WTC11 (cell line): ENCODE measurements at regions not wholly inside any gene's neighbourhood (a gene's known extent, or its start where the extent isn't known, plus 50 kb on each side); places are given as distances from the start of the nearest gene placed in this dataset.

Source experiments
- ATAC-seq: fragments of 200-7000 bp; cut with Tn5 transposase; 2 replicates; pipeline ENCODE4 v1.10.0; 2021; ENCODE audit warnings: mild to moderate bottlenecking, moderate library complexity
- CTCF ChIA-PET: fragments of 300-600 bp; sonication (Branson Sonifier 250); formaldehyde crosslinking; loops from one replicate; lab custom pipeline; 2021; ENCODE audit warnings: antibody characterized with exemption; lab: Charles Lee
- POLR2A ChIA-PET: fragments of 350-600 bp; sonication (Branson Sonifier 250); formaldehyde crosslinking; loops from one replicate; lab custom pipeline; 2021; ENCODE audit warnings: antibody characterized with exemption; lab: Charles Lee
- DNase-seq: peaks from one replicate; pipeline ENCODE4 v3.0.0; 2021; ENCODE audit warnings: low spot score
- H3K27ac Mint-ChIP-seq: 2 replicates; pipeline ENCODE4 v1.8.0; 2021; ENCODE audit warnings: mixed read lengths
- H3K27me3 Mint-ChIP-seq: 2 replicates; pipeline ENCODE4 v1.8.0; 2021; ENCODE audit warnings: low read depth, mild to moderate bottlenecking, moderate library complexity, mixed read lengths
- H3K36me3 Mint-ChIP-seq: 2 replicates; pipeline ENCODE4 v1.8.0; 2021; ENCODE audit warnings: mixed read lengths
- H3K4me1 Mint-ChIP-seq: 2 replicates; pipeline ENCODE4 v1.8.0; 2022; ENCODE audit warnings: mixed read lengths
- H3K4me3 Mint-ChIP-seq: 2 replicates; pipeline ENCODE4 v1.8.0; 2021; ENCODE audit warnings: mild to moderate bottlenecking, moderate library complexity, mixed read lengths
- H3K9me3 Mint-ChIP-seq: 2 replicates; pipeline ENCODE4 v1.8.0; 2021; ENCODE audit warnings: mixed read lengths
- CBFB ChIP-seq: sonication (generic); formaldehyde crosslinking; IDR thresholded peaks from 2 replicates; pipeline ENCODE4 v1.8.1; 2022; ENCODE audit warnings: mild to moderate bottlenecking, low read depth, missing genetic modification reagents
- CREM ChIP-seq: sonication (generic); formaldehyde crosslinking; IDR thresholded peaks from 2 replicates; pipeline ENCODE4 v1.8.1; 2022; ENCODE audit warnings: mild to moderate bottlenecking, missing genetic modification reagents, moderate library complexity
- E2F5 ChIP-seq: sonication (generic); formaldehyde crosslinking; IDR thresholded peaks from 2 replicates; pipeline ENCODE4 v1.8.1; 2022; ENCODE audit warnings: mild to moderate bottlenecking, moderate library complexity, missing genetic modification reagents
- EMX1 ChIP-seq: fragments of 250-450 bp; sonication (Bioruptor Pico); IDR thresholded peaks from 2 replicates; pipeline ENCODE4 v1.8.0; 2021; ENCODE audit warnings: mild to moderate bottlenecking
- ETV6 ChIP-seq: sonication (generic); formaldehyde crosslinking; IDR thresholded peaks from 2 replicates; pipeline ENCODE4 v1.8.1; 2022; ENCODE audit warnings: mild to moderate bottlenecking, missing genetic modification reagents
- FOXK1 ChIP-seq: sonication (generic); formaldehyde crosslinking; IDR thresholded peaks from 2 replicates; pipeline ENCODE4 v1.8.0; 2022; ENCODE audit warnings: mild to moderate bottlenecking, moderate library complexity, missing genetic modification reagents
- FOXP1 ChIP-seq: sonication (generic); formaldehyde crosslinking; IDR thresholded peaks from 2 replicates; pipeline ENCODE4 v1.8.0; 2022; ENCODE audit warnings: missing genetic modification reagents, mild to moderate bottlenecking, moderate library complexity, borderline replicate concordance
- GABPB1 ChIP-seq: sonication (generic); formaldehyde crosslinking; IDR thresholded peaks from 2 replicates; pipeline ENCODE4 v1.8.1; 2023; ENCODE audit warnings: mild to moderate bottlenecking, missing genetic modification reagents
- GTF2I ChIP-seq: fragments of 250-450 bp; sonication (Bioruptor Pico); conservative IDR thresholded peaks from 2 replicates; pipeline ENCODE4 v1.4.0; 2021; ENCODE audit warnings: mild to moderate bottlenecking
- KAT7 ChIP-seq: sonication (generic); formaldehyde crosslinking; IDR thresholded peaks from 2 replicates; pipeline ENCODE4 v1.8.1; 2023; ENCODE audit warnings: missing genetic modification reagents, mild to moderate bottlenecking, borderline replicate concordance
- RELA ChIP-seq: sonication (generic); formaldehyde crosslinking; IDR thresholded peaks from 2 replicates; pipeline ENCODE4 v1.8.1; 2022; ENCODE audit warnings: missing genetic modification reagents, mild to moderate bottlenecking, borderline replicate concordance
- RORB ChIP-seq: fragments of 250-450 bp; sonication (Bioruptor Pico); IDR thresholded peaks from 2 replicates; pipeline ENCODE4 v1.9.0; 2021; ENCODE audit warnings: mild to moderate bottlenecking
- SMAD3 ChIP-seq: sonication (generic); formaldehyde crosslinking; IDR thresholded peaks from 2 replicates; pipeline ENCODE4 v1.8.0; 2022; ENCODE audit warnings: missing genetic modification reagents, mild to moderate bottlenecking, borderline replicate concordance
- SOX15 ChIP-seq: fragments of 250-450 bp; sonication (Bioruptor Pico); IDR thresholded peaks from 2 replicates; pipeline ENCODE4 v1.9.0; 2021; ENCODE audit warnings: mild to moderate bottlenecking
- TEAD1 ChIP-seq: sonication (generic); formaldehyde crosslinking; IDR thresholded peaks from 2 replicates; pipeline ENCODE4 v1.8.0; 2022; ENCODE audit warnings: mild to moderate bottlenecking, missing genetic modification reagents
- ZNF121 ChIP-seq: sonication (generic); formaldehyde crosslinking; IDR thresholded peaks from 2 replicates; pipeline ENCODE4 v1.8.0; 2023; ENCODE audit warnings: missing genetic modification reagents
- ZNF232 ChIP-seq: sonication (generic); formaldehyde crosslinking; IDR thresholded peaks from 2 replicates; pipeline ENCODE4 v1.8.0; 2022; ENCODE audit warnings: mild to moderate bottlenecking, missing genetic modification reagents
- ZNF396 ChIP-seq: fragments of 250-450 bp; sonication (Bioruptor Pico); IDR thresholded peaks from 2 replicates; pipeline ENCODE4 v1.8.0; 2021; ENCODE audit warnings: mild to moderate bottlenecking, moderate library complexity, borderline replicate concordance
- ZNF416 ChIP-seq: fragments of 250-450 bp; sonication (Bioruptor Pico); IDR thresholded peaks from 2 replicates; pipeline ENCODE4 v1.9.0; 2021; ENCODE audit warnings: mild to moderate bottlenecking, inconsistent platforms
- ZNF671 ChIP-seq: fragments of 250-450 bp; sonication (Bioruptor Pico); IDR thresholded peaks from 2 replicates; pipeline ENCODE4 v1.8.0; 2021; ENCODE audit warnings: mild to moderate bottlenecking
- ZSCAN18 ChIP-seq: fragments of 250-450 bp; sonication (Bioruptor Pico); IDR thresholded peaks from 2 replicates; pipeline ENCODE4 v2.1.2; 2022; ENCODE audit warnings: mild to moderate bottlenecking, moderate library complexity
- TF ChIP-seq, protein P1 (sequence below): sonication (generic); formaldehyde crosslinking; IDR thresholded peaks from 2 replicates; pipeline ENCODE4 v1.8.1; 2023; ENCODE audit warnings: mild to moderate bottlenecking, missing genetic modification reagents, moderate library complexity
- TF ChIP-seq, protein P2 (sequence below): fragments of 250-450 bp; sonication (Bioruptor Pico); IDR thresholded peaks from 2 replicates; pipeline ENCODE4 v1.9.0; 2021; ENCODE audit warnings: moderate library complexity, mild to moderate bottlenecking, inconsistent platforms, borderline replicate concordance
- TF ChIP-seq, protein P3 (sequence below): sonication (generic); formaldehyde crosslinking; IDR thresholded peaks from 2 replicates; pipeline ENCODE4 v1.8.1; 2023; ENCODE audit warnings: mild to moderate bottlenecking, missing genetic modification reagents

GRCh38 chr7:119545118-119545517 lies 727.9 kb upstream of the KCND2 start:
- ATAC-seq = no peak
- CTCF ChIA-PET = no interaction called here
- Mint-ChIP-seq H3K36me3 (no peaks in the 10 kb centered on the region), H3K27ac (no peak overlapping the region), H3K27me3 (no peaks in the 10 kb centered on the region), H3K4me3 (no peak overlapping the region), H3K4me1 (no peaks in the 10 kb centered on the region), H3K9me3 (no peaks in the 10 kb centered on the region)
- POLR2A ChIA-PET = no interaction called here
- DNase-seq = no peak
- TF ChIP-seq ETV6 (CRISPR knock-in tag) (no peak), EMX1 (CRISPR knock-in tag) (no peak), ZNF121 (no peak), TEAD1 (CRISPR knock-in tag) (no peak), SOX15 (no peak), ZNF396 (CRISPR knock-in tag) (no peak), RORB (CRISPR knock-in tag) (no peak), CBFB (no peak), ZNF671 (CRISPR knock-in tag) (no peak), RELA (CRISPR knock-in tag) (no peak)
- TF ChIP-seq, protein P1, sequence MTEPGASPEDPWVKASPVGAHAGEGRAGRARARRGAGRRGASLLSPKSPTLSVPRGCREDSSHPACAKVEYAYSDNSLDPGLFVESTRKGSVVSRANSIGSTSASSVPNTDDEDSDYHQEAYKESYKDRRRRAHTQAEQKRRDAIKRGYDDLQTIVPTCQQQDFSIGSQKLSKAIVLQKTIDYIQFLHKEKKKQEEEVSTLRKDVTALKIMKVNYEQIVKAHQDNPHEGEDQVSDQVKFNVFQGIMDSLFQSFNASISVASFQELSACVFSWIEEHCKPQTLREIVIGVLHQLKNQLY (CRISPR knock-in tag) = no peak

GRCh38 chr7:119555788-119556187 lies 717.2 kb upstream of the KCND2 start:
- H3K4me3 Mint-ChIP-seq = no peak overlapping the region
- H3K36me3 Mint-ChIP-seq = no peaks in the 10 kb centered on the region
- ATAC-seq = no peak

DNA sequence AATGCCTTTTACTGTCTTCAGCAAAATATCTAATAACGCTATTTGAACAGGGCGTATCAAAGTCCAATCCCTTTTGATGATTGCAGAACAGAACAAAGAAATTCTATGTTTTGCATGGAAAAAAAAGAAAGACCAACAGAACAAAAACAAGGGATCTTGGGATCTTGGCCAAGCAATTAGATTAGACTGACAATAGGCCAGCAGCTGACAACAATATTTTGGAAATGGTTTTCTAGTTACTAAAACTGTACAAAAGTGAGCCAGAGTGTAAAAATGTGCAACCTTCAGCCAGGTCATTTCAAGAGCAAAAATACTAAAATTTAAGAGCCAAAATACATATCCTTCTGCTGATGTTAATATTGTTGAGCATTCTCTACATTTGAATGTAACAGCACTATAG lies 716.5 kb upstream of the KCND2 start:
- Mint-ChIP-seq H3K9me3 (peaks cover 11% of the 10 kb centered on the region; the same call in 1 of the 2 replicates), H3K27me3 (no peaks in the 10 kb centered on the region), H3K36me3 (no peaks in the 10 kb centered on the region), H3K4me3 (no peak overlapping the region), H3K27ac (no peak overlapping the region), H3K4me1 (no peaks in the 10 kb centered on the region)
- ChIA-PET CTCF (no interaction called here), POLR2A (interaction anchor here (0.7 kb wide), 1 partner anchor 676 kb away, joined by 5 read pairs; no protein-coding TSS in a partner anchor)
- no peak for ATAC-seq
- DNase-seq = no peak
- TF ChIP-seq E2F5 (no peak), FOXP1 (CRISPR knock-in tag) (no peak), CREM (CRISPR knock-in tag) (no peak), ZNF416 (CRISPR knock-in tag) (no peak), ZNF232 (CRISPR knock-in tag) (no peak), SMAD3 (CRISPR knock-in tag) (no peak), ZSCAN18 (CRISPR knock-in tag) (no peak)

More at GRCh38 chr7:119555788-119556187, 717.2 kb upstream of the KCND2 start:
- TF ChIP-seq, protein P2, sequence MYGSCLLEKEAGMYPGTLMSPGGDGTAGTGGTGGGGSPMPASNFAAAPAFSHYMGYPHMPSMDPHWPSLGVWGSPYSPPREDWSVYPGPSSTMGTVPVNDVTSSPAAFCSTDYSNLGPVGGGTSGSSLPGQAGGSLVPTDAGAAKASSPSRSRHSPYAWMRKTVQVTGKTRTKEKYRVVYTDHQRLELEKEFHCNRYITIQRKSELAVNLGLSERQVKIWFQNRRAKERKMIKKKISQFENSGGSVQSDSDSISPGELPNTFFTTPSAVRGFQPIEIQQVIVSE (CRISPR knock-in tag) = no peak
- TF ChIP-seq ZNF396 (CRISPR knock-in tag) (no peak), GTF2I (CRISPR knock-in tag) (no peak), ZNF671 (CRISPR knock-in tag) (no peak), ZSCAN18 (CRISPR knock-in tag) (no peak), CREM (CRISPR knock-in tag) (no peak), KAT7 (CRISPR knock-in tag) (no peak), GABPB1 (CRISPR knock-in tag) (no peak), FOXK1 (no peak)
- TF ChIP-seq, protein P1 (CRISPR knock-in tag) = no peak
- TF ChIP-seq, protein P3, sequence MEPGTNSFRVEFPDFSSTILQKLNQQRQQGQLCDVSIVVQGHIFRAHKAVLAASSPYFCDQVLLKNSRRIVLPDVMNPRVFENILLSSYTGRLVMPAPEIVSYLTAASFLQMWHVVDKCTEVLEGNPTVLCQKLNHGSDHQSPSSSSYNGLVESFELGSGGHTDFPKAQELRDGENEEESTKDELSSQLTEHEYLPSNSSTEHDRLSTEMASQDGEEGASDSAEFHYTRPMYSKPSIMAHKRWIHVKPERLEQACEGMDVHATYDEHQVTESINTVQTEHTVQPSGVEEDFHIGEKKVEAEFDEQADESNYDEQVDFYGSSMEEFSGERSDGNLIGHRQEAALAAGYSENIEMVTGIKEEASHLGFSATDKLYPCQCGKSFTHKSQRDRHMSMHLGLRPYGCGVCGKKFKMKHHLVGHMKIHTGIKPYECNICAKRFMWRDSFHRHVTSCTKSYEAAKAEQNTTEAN (CRISPR knock-in tag) = no peak
- Mint-ChIP-seq H3K9me3 (peaks cover 11% of the 10 kb centered on the region; the same call in 1 of the 2 replicates), H3K27ac (no peak overlapping the region), H3K27me3 (no peaks in the 10 kb centered on the region), H3K4me1 (no peaks in the 10 kb centered on the region)
- no peak for DNase-seq
- ChIA-PET POLR2A (no interaction called here), CTCF (no interaction called here)
